ENCODE measurements at regions not wholly inside any gene's neighbourhood (a gene's known extent, or its start where the extent isn't known, plus 50 kb on each side); places are given as distances from the start of the nearest gene placed in this dataset.
A peak's percentile ranks its signal among the peaks of the same experiment; 100 is the strongest.

- no peak for DNase-seq (ENCODE audit: low read depth in 4 of 4, low spot score in 1 of 4)
These were observed 446.2 kb upstream of the SLC14A2 start for GRCh38 chr18:45168866-45169600.

- DNase-seq (ENCODE audit: low read depth in 4 of 4, low spot score in 1 of 4) = no peak
These were observed 445.7 kb upstream of the SLC14A2 start for GRCh38 chr18:45169610-45170009.

- no peak for DNase-seq (ENCODE audit: low read depth in 4 of 4, low spot score in 1 of 4)
These were observed 443.5 kb upstream of the SLC14A2 start for GRCh38 chr18:45171679-45172191.

- DNase-seq (ENCODE audit: low read depth in 4 of 4, low spot score in 1 of 4) = no peak
These were observed 441.9 kb upstream of the SLC14A2 start for GRCh38 chr18:45173327-45173726.

- no peak for DNase-seq (ENCODE audit: low read depth in 4 of 4, low spot score in 1 of 4)
These were observed 441.3 kb upstream of the SLC14A2 start for GRCh38 chr18:45173799-45174519.

GRCh38 chr18:45174629-45175136 is 440.6 kb upstream of the SLC14A2 start:
- DNase-seq (ENCODE audit: low read depth in 4 of 4, low spot score in 1 of 4) = no peak

- no peak for DNase-seq (ENCODE audit: low read depth in 4 of 4, low spot score in 1 of 4)
These were observed 439.8 kb upstream of the SLC14A2 start for GRCh38 chr18:45175511-45175910.

GRCh38 chr18:45186832-45187231 is 428.4 kb upstream of the SLC14A2 start:
- DNase-seq (ENCODE audit: low read depth in 4 of 4, low spot score in 1 of 4) = no peak

- DNase-seq (ENCODE audit: low read depth in 4 of 4, low spot score in 1 of 4) = no peak
These were observed 423.5 kb upstream of the SLC14A2 start for GRCh38 chr18:45191795-45192194.

- DNase-seq (ENCODE audit: low read depth in 4 of 4, low spot score in 1 of 4) = peak in 1 of 4 experiments; percentile 5
These were observed 417.7 kb upstream of the SLC14A2 start for GRCh38 chr18:45197526-45197970.

- no peak for DNase-seq (ENCODE audit: low read depth in 4 of 4, low spot score in 1 of 4)
These were observed 416.8 kb upstream of the SLC14A2 start for GRCh38 chr18:45198526-45198925.

GRCh38 chr18:45201029-45201428 is 414.2 kb upstream of the SLC14A2 start:
- no peak for DNase-seq (ENCODE audit: low read depth in 4 of 4, low spot score in 1 of 4)

GRCh38 chr18:45201489-45201888 is 413.8 kb upstream of the SLC14A2 start:
- DNase-seq (ENCODE audit: low read depth in 4 of 4, low spot score in 1 of 4) = no peak

GRCh38 chr18:45202061-45202460 is 413.2 kb upstream of the SLC14A2 start:
- no peak for DNase-seq (ENCODE audit: low read depth in 4 of 4, low spot score in 1 of 4)

- DNase-seq (ENCODE audit: low read depth in 4 of 4, low spot score in 1 of 4) = no peak
These were observed 411.6 kb upstream of the SLC14A2 start for GRCh38 chr18:45203677-45204076.

GRCh38 chr18:45207328-45207727 is 407.9 kb upstream of the SLC14A2 start:
- DNase-seq (ENCODE audit: low read depth in 4 of 4, low spot score in 1 of 4) = no peak

GRCh38 chr18:45208164-45208563 is 407.1 kb upstream of the SLC14A2 start:
- DNase-seq (ENCODE audit: low read depth in 4 of 4, low spot score in 1 of 4) = no peak

- DNase-seq (ENCODE audit: low read depth in 4 of 4, low spot score in 1 of 4) = peak; percentile 23 to 65 (median 56)
These were observed 402.9 kb upstream of the SLC14A2 start for GRCh38 chr18:45212181-45213039.

- no peak for DNase-seq (ENCODE audit: low read depth in 4 of 4, low spot score in 1 of 4)
These were observed 402.3 kb upstream of the SLC14A2 start for GRCh38 chr18:45213040-45213333.

- DNase-seq (ENCODE audit: low read depth in 4 of 4, low spot score in 1 of 4) = no peak
These were observed 396.8 kb upstream of the SLC14A2 start for GRCh38 chr18:45218436-45218835.

GRCh38 chr18:45221363-45221762 is 393.9 kb upstream of the SLC14A2 start:
- DNase-seq (ENCODE audit: low read depth in 4 of 4, low spot score in 1 of 4) = no peak
